GM19240 (cell line): ENCODE measurements at regions not wholly inside any gene's neighbourhood (a gene's known extent, or its start where the extent isn't known, plus 50 kb on each side); places are given as distances from the start of the nearest gene placed in this dataset.
"Not testable (repeated sequence)": the region's sequence is repeated elsewhere in the genome, so short reads cannot be mapped to it uniquely, and the experiment has no call there.

Experiments
- DNase-seq: peaks from one replicate; pipeline ENCODE4 v3.0.0; 2011; ENCODE audit warnings: low spot score; ENCODE audit not compliant: insufficient read length

- DNase-seq = not testable (repeated sequence)
Observed at GRCh38 chr2:76173206-76173605, 462.5 kb upstream of the GCFC2 start.

GRCh38 chr2:76172154-76172595 is 461.5 kb upstream of the GCFC2 start:
- DNase-seq = not testable (repeated sequence)

GRCh38 chr2:76170856-76171255 is 460.1 kb upstream of the GCFC2 start:
- no peak for DNase-seq

GRCh38 chr2:76170009-76170384 is 459.3 kb upstream of the GCFC2 start:
- no peak for DNase-seq

- no peak for DNase-seq
Observed at GRCh38 chr2:76169276-76170008, 458.7 kb upstream of the GCFC2 start.

- DNase-seq = no peak
Observed at GRCh38 chr2:76163860-76164259, 453.1 kb upstream of the GCFC2 start.

GRCh38 chr2:76160670-76161069 is 450.0 kb upstream of the GCFC2 start:
- no peak for DNase-seq

- DNase-seq = no peak
Observed at GRCh38 chr2:76159042-76159648, 448.4 kb upstream of the GCFC2 start.

GRCh38 chr2:76157531-76157930 is 446.8 kb upstream of the GCFC2 start:
- no peak for DNase-seq

GRCh38 chr2:76154981-76155380 is 444.3 kb upstream of the GCFC2 start:
- no peak for DNase-seq

- no peak for DNase-seq
Observed at GRCh38 chr2:76149846-76150245, 439.1 kb upstream of the GCFC2 start.

GRCh38 chr2:76139303-76139702 is 428.6 kb upstream of the GCFC2 start:
- DNase-seq = not testable (repeated sequence)

- no peak for DNase-seq
Observed at GRCh38 chr2:76128622-76129021, 417.9 kb upstream of the GCFC2 start.

GRCh38 chr2:76120176-76120575 is 409.5 kb upstream of the GCFC2 start:
- DNase-seq = no peak

- DNase-seq = no peak
Observed at GRCh38 chr2:76089683-76090082, 379.0 kb upstream of the GCFC2 start.

- DNase-seq = no peak
Observed at GRCh38 chr2:76083248-76083647, 372.5 kb upstream of the GCFC2 start.

- no peak for DNase-seq
Observed at GRCh38 chr2:76082509-76082908, 371.8 kb upstream of the GCFC2 start.

- no peak for DNase-seq
Observed at GRCh38 chr2:76080154-76080553, 369.4 kb upstream of the GCFC2 start.

GRCh38 chr2:76075126-76075525 is 364.4 kb upstream of the GCFC2 start:
- DNase-seq = no peak

- no peak for DNase-seq
Observed at GRCh38 chr2:76073992-76074604, 363.4 kb upstream of the GCFC2 start.

- DNase-seq = no peak
Observed at GRCh38 chr2:76050196-76050595, 339.5 kb upstream of the GCFC2 start.

- no peak for DNase-seq
Observed at GRCh38 chr2:76044701-76045100, 334.0 kb upstream of the GCFC2 start.

GRCh38 chr2:76039505-76039904 is 328.8 kb upstream of the GCFC2 start:
- no peak for DNase-seq
